Loucy (cell line): ENCODE measurements at regions not wholly inside any gene's neighbourhood (a gene's known extent, or its start where the extent isn't known, plus 50 kb on each side); places are given as distances from the start of the nearest gene placed in this dataset.

ENCODE experiments used
- CTCF ChIP-seq: fragments of 200-600 bp; sonication (generic); conservative IDR thresholded peaks from 2 replicates; pipeline ENCODE4 v1.5.1; 2014; ENCODE audit warnings: mild to moderate bottlenecking, antibody characterized with exemption, low read length
- EZH2phosphoT487 ChIP-seq: fragments of 200-600 bp; IDR thresholded peaks from 2 replicates; pipeline ENCODE4 v1.6.1; 2018; ENCODE audit warnings: antibody characterized with exemption, mild to moderate bottlenecking, moderate library complexity, borderline replicate concordance

GRCh38 chr7:13109201-13109600, 421.8 kb downstream of the ARL4A start:
- no peak for TF ChIP-seq CTCF
- no peak for TF ChIP-seq EZH2phosphoT487
